ENCODE measurements at regions not wholly inside any gene's neighbourhood (a gene's known extent, or its start where the extent isn't known, plus 50 kb on each side); places are given as distances from the start of the nearest gene placed in this dataset.

- H3K36me3 Mint-ChIP-seq (ENCODE audit: low read depth, unreplicated experiment), result no peaks in the 10 kb centered on the region
- H3K27ac Mint-ChIP-seq (ENCODE audit: unreplicated experiment), result no peak overlapping the region
- DNase-seq (ENCODE audit: low spot score), result no peak
- H3K4me1 Mint-ChIP-seq (ENCODE audit: unreplicated experiment), result peaks cover 10% of the 10 kb centered on the region
- no peak overlapping the region for H3K4me3 Mint-ChIP-seq (ENCODE audit: unreplicated experiment)
- peaks cover 2% of the 10 kb centered on the region for H3K27me3 Mint-ChIP-seq (ENCODE audit: unreplicated experiment)
- no peaks in the 10 kb centered on the region for H3K9me3 Mint-ChIP-seq (ENCODE audit: unreplicated experiment)
- TF ChIP-seq CTCF (IDR thresholded peaks at IDR 0.05; ENCODE audit: unreplicated experiment), result no peak
These were observed 205.8 kb downstream of the TMEM38B start for GRCh38 chr9:105900123-105900522.

GRCh38 chr9:105901514-105902109 lies 207.3 kb downstream of the TMEM38B start:
- peak; percentile 65 for DNase-seq (ENCODE audit: low spot score)
- peaks cover 3% of the 10 kb centered on the region for H3K4me1 Mint-ChIP-seq (ENCODE audit: unreplicated experiment)
- no peaks in the 10 kb centered on the region for H3K36me3 Mint-ChIP-seq (ENCODE audit: low read depth, unreplicated experiment)
- peaks cover 2% of the 10 kb centered on the region for H3K27me3 Mint-ChIP-seq (ENCODE audit: unreplicated experiment)
- no peaks in the 10 kb centered on the region for H3K9me3 Mint-ChIP-seq (ENCODE audit: unreplicated experiment)
- peak; percentile 66 for TF ChIP-seq CTCF (IDR thresholded peaks at IDR 0.05; ENCODE audit: unreplicated experiment)
- no peak overlapping the region for H3K27ac Mint-ChIP-seq (ENCODE audit: unreplicated experiment)
- no peak overlapping the region for H3K4me3 Mint-ChIP-seq (ENCODE audit: unreplicated experiment)

GRCh38 chr9:105908069-105908468 lies 213.7 kb downstream of the TMEM38B start:
- no peaks in the 10 kb centered on the region for H3K27me3 Mint-ChIP-seq (ENCODE audit: unreplicated experiment)
- H3K9me3 Mint-ChIP-seq (ENCODE audit: unreplicated experiment), result no peaks in the 10 kb centered on the region
- H3K4me1 Mint-ChIP-seq (ENCODE audit: unreplicated experiment), result peaks cover 9% of the 10 kb centered on the region
- no peak for DNase-seq (ENCODE audit: low spot score)
- H3K36me3 Mint-ChIP-seq (ENCODE audit: low read depth, unreplicated experiment), result no peaks in the 10 kb centered on the region
- no peak overlapping the region for H3K27ac Mint-ChIP-seq (ENCODE audit: unreplicated experiment)
- no peak overlapping the region for H3K4me3 Mint-ChIP-seq (ENCODE audit: unreplicated experiment)
- no peak for TF ChIP-seq CTCF (IDR thresholded peaks at IDR 0.05; ENCODE audit: unreplicated experiment)

- Mint-ChIP-seq H3K27ac (ENCODE audit: unreplicated experiment) (no peak overlapping the region), H3K9me3 (ENCODE audit: unreplicated experiment) (no peaks in the 10 kb centered on the region), H3K4me1 (ENCODE audit: unreplicated experiment) (peaks cover 12% of the 10 kb centered on the region), H3K27me3 (ENCODE audit: unreplicated experiment) (no peaks in the 10 kb centered on the region), H3K36me3 (ENCODE audit: low read depth, unreplicated experiment) (no peaks in the 10 kb centered on the region), H3K4me3 (ENCODE audit: unreplicated experiment) (no peak overlapping the region)
- no peak for DNase-seq (ENCODE audit: low spot score)
- TF ChIP-seq CTCF (IDR thresholded peaks at IDR 0.05; ENCODE audit: unreplicated experiment), result no peak
These were observed 217.0 kb downstream of the TMEM38B start for GRCh38 chr9:105911104-105911911.
